ENCODE measurements at regions not wholly inside any gene's neighbourhood (a gene's known extent, or its start where the extent isn't known, plus 50 kb on each side); places are given as distances from the start of the nearest gene placed in this dataset.

- H3K18ac ChIP-seq (ENCODE audit: low read depth, low read length): no peak overlapping the region
- H4K20me1 ChIP-seq (ENCODE audit: insufficient read depth, low read length): no peaks in the 10 kb centered on the region
- no peaks in the 10 kb centered on the region for H3K4me1 ChIP-seq (ENCODE audit: control insufficient read depth, insufficient read depth, low read length)
- ChIA-PET CTCF (no interaction called here), POLR2A (ENCODE audit: unreplicated experiment) (no interaction called here)
- no peak overlapping the region for H2BK120ac ChIP-seq (ENCODE audit: low read depth, low read length)
- no peak overlapping the region for H3K23ac ChIP-seq (ENCODE audit: low read depth, low read length)
- intact Hi-C loops (cut with micrococcal nuclease) (no loop called here), dilution Hi-C loops (cut with HindIII; ENCODE audit: low sequenced_read_pairs, unreplicated experiment) (no loop called here), in situ Hi-C loops (cut with MboI; ENCODE audit: low sequenced_read_pairs) (no loop called here)
- H3K56ac ChIP-seq (ENCODE audit: extremely low read depth, insufficient read depth, low read length): no peak overlapping the region
- H2BK15ac ChIP-seq (ENCODE audit: low read depth, low read length): no peak overlapping the region
- H4K5ac ChIP-seq (ENCODE audit: low read depth, low read length): no peak overlapping the region
- no peak overlapping the region for H3K14ac ChIP-seq (replicated peaks; ENCODE audit: low read depth, low read length)
- DNase-seq (no peak), ATAC-seq (ENCODE audit: low read depth) (no peak)
- no peaks in the 10 kb centered on the region for H3K9me1 ChIP-seq (ENCODE audit: insufficient read depth, low read length)
- no peaks in the 10 kb centered on the region for H3K27me3 ChIP-seq (ENCODE audit: control insufficient read depth, insufficient read depth, low read length)
- H3K27ac ChIP-seq (ENCODE audit: insufficient read depth, low read length): no peak overlapping the region
- no peak overlapping the region for H3K4me2 ChIP-seq (ENCODE audit: low read depth, low read length)
- TF ChIP-seq MXI1 (IDR thresholded peaks at IDR 0.05; ENCODE audit: borderline replicate concordance, low read depth, low read length) (no peak), FOS (IDR thresholded peaks at IDR 0.05; ENCODE audit: low read depth, low read length) (no peak), MAFK (IDR thresholded peaks at IDR 0.05; ENCODE audit: low read depth, low read length) (no peak)
- no peak overlapping the region for H2BK20ac ChIP-seq (ENCODE audit: low read depth, low read length)
- H2AK5ac ChIP-seq (ENCODE audit: low read depth, low read length): no peak overlapping the region
- no peak overlapping the region for H3K4me3 ChIP-seq (ENCODE audit: insufficient read depth, low read depth, low read length)
- H2BK5ac ChIP-seq (ENCODE audit: low read depth, low read length, poor library complexity, severe bottlenecking): no peak overlapping the region
- no peak overlapping the region for H4K8ac ChIP-seq (ENCODE audit: low read depth in 2 of 2, low read length in 2 of 2)
- H2AK9ac ChIP-seq (replicated peaks; ENCODE audit: low read depth, low read length, poor library complexity): no peak overlapping the region
- no peak overlapping the region for H3K4ac ChIP-seq (ENCODE audit: low read depth, low read length)
- H2AFZ ChIP-seq (replicated peaks; ENCODE audit: low read length, poor library complexity): no peak overlapping the region
- WGBS, 2 experiments (ENCODE audit: extremely low coverage in 2 of 2, insufficient read length in 1 of 2): 20% methylated on average over 1 of the region's 1 CpG; no CpG with 5 or more reads in 1 of the 2 experiments
- no peaks in the 10 kb centered on the region for H3K36me3 ChIP-seq (ENCODE audit: control insufficient read depth, insufficient read depth, low read length)
- no peaks in the 10 kb centered on the region for H3K79me1 ChIP-seq (ENCODE audit: low read depth in 1 of 2, low read length in 2 of 2)
- no peak overlapping the region for H3K9ac ChIP-seq (ENCODE audit: low read depth, low read length)
- H3K9me3 ChIP-seq (ENCODE audit: control insufficient read depth, insufficient read depth, low read length): peaks cover 10% of the 10 kb centered on the region
- no peak overlapping the region for H4K91ac ChIP-seq (ENCODE audit: insufficient read depth, low read depth, low read length)
- no TSS peak for BruUV-seq (replicated peaks)
These were observed 312.8 kb upstream of the PCDH20 start for GRCh38 chr13:61728471-61728870.
